GM13976 (cell line): ENCODE measurements at regions not wholly inside any gene's neighbourhood (a gene's known extent, or its start where the extent isn't known, plus 50 kb on each side); places are given as distances from the start of the nearest gene placed in this dataset.
"Not testable (repeated sequence)": the region's sequence is repeated elsewhere in the genome, so short reads cannot be mapped to it uniquely, and the experiment has no call there.

Experiments used
- DNase-seq: peaks from one replicate; pipeline ENCODE4 v3.0.0; 2012; ENCODE audit warnings: low spot score
- in situ Hi-C: fragments of 300-500 bp; cut with MboI; formaldehyde crosslinking; loops from one replicate; pipeline ENCODE4 v1.12.0; 2022; ENCODE audit warnings: low sequenced_read_pairs, mixed read lengths, inconsistent platforms; ENCODE audit not compliant: unreplicated experiment
- TF ChIP-seq, protein P1 (sequence below): IDR thresholded peaks from 2 replicates; pipeline ENCODE4 v1.5.1; 2012; ENCODE audit warnings: borderline replicate concordance, mild to moderate bottlenecking; ENCODE audit not compliant: insufficient read depth; ENCODE audit errors: extremely low read depth, missing control alignments, control extremely low read depth

DNA sequence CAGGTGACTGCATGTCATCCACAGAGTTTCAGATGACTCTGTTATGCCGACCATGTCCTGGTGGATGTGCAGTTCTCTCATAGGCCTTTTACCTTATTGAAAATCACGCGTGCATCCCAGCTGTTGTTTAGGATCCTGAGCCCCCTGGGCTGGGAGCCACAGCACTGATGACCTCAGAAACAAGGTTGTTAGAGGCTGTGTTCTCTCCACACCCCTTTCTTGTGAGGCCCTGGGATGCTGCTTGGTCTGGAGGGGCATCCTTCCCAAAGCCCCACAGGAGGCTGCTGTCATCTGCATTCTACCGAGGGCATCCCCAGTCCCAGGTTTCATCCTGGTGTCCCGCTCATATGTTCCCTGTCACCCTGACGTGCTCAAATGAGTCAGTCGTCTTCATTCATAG, 76.5 kb upstream of the IRX4 start:
- no peak for DNase-seq
- TF ChIP-seq, protein P1, sequence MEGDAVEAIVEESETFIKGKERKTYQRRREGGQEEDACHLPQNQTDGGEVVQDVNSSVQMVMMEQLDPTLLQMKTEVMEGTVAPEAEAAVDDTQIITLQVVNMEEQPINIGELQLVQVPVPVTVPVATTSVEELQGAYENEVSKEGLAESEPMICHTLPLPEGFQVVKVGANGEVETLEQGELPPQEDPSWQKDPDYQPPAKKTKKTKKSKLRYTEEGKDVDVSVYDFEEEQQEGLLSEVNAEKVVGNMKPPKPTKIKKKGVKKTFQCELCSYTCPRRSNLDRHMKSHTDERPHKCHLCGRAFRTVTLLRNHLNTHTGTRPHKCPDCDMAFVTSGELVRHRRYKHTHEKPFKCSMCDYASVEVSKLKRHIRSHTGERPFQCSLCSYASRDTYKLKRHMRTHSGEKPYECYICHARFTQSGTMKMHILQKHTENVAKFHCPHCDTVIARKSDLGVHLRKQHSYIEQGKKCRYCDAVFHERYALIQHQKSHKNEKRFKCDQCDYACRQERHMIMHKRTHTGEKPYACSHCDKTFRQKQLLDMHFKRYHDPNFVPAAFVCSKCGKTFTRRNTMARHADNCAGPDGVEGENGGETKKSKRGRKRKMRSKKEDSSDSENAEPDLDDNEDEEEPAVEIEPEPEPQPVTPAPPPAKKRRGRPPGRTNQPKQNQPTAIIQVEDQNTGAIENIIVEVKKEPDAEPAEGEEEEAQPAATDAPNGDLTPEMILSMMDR, result no peak
- in situ Hi-C loops, result no loop called here

DNA sequence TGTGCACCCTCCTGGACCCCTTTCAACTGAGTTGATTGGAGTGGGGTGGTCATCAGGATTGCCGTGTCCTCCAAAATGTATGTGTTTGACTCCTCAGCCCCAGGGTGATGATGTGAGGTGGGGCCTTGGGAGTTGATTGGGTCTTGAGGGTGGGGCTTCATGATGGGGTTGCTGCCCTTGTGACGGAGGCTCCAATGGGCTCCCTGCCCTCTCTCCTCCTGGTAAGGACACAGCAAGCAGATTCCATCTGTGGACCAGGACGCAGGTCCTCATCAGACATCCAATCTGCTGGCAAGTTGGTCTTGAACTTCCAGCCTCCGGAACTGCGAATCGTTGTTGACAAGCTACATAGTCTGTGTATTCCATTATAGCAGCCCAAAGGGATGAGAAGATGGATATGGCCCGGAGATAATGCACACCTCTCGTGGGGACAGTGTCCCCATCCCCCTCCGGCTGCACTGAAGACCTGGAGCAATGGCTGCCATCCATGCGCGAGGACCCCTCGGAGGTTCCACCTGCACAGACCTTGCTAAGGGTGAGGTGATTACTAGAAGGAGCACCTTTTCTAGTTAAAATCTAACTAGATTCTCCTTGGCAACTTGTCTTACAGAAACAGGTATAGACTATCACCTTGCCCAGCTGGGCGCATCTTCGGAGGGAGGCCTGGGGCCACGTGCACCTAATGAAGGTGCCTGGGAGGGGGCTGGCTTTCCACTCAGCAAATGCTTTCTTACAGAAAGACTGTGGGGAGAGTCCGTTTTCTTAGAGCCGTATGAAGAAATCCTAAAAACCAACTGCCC, 75.7 kb upstream of the IRX4 start:
- TF ChIP-seq, protein P1, result no peak
- no peak for DNase-seq
- in situ Hi-C loops, result no loop called here

DNA sequence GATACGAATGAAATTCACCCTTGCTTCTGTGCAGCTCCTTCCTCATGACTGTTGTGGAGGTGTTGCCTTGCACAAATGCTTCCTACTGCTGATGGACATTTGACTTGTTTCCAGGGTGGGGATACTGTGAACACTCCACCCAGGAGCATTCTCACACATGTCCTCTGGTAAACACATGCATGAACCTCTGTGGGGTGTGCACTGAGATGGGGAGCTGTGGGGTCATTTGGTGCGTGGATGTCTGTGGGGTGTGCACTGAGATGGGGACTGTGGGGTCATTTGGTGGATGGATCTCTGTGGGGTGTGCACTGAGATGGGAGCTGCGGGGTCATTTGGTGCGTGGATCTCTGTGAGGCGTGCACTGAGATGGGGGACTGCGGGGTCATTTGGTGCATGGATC, 72.9 kb upstream of the IRX4 start:
- in situ Hi-C loops, result no loop called here
- TF ChIP-seq, protein P1, result no peak
- DNase-seq, result no peak

DNA sequence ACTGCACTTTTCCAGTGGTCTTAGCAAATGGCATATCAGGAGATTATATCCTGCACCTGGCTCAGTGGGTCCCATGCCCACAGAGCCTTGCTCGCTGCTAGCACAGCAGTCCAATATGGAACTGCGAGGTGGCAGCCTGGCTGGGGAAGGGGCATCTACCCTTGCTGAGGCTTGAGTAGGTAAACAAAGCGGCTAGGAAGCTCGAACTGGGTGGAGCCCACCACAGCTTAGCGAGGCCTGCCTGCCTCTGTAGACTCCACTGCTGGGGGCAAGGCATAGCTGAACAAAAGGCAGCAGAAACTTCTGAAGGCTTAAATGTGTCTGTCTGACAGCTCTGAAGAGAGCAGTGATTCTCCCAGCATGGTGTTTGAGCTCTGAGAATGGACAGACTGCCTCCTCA, 71.0 kb upstream of the IRX4 start:
- DNase-seq, in situ Hi-C loops: not testable (repeated sequence)

DNA sequence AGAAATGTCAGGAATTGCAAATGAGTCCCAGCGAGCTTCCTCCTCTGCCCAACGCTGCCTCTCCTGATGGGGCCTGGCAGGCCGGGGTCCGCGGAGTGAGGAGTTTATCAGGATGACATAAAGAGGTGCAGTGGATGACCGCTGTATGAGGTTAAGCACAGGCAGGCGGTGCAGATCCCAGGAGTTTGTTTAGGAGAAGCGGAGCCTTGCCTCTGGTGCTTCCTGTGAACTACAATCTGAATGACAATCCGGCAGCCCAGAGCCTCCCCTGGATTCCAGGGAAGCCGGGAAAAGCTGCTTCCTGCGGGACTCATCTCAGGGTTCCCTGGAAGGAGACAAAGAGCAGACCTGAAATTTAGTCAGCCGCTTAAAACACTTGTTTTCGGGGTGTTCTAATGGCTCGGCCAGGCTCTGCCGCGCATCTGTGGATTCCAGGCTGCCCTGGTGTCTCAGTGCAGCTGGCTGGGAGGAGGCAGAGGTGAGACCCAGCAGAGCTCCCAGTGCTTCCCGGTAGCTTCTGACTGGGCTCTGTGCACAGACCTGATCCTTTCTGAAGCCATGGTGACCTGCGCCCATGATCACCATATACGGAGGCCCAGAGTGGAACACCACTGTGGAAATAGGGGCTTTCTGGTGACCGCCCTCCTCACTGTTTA, 69.8 kb upstream of the IRX4 start:
- in situ Hi-C loops, result no loop called here
- no peak for DNase-seq
- TF ChIP-seq, protein P1, result no peak

DNA sequence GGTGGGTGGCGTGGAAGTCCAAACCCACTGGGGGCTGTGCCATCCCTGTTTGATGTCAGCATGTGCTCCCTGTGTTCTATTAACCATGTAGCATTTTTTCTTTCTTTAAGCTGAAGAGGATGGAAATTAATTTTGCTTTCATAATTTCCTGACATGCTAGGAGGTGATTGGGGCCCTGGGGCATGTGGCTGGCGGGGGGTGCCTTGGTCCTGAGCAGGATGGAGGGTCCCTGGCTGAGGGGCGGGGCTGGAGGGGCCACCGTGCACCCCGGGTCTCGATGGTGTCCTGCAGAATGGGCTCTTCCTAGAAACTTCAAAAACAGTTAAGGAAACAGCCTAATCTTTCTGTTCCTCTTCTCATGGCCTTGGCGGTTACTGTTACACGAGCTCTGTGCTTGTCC, 69.3 kb upstream of the IRX4 start:
- TF ChIP-seq, protein P1, result no peak
- no peak for DNase-seq
- in situ Hi-C loops, result no loop called here

DNA sequence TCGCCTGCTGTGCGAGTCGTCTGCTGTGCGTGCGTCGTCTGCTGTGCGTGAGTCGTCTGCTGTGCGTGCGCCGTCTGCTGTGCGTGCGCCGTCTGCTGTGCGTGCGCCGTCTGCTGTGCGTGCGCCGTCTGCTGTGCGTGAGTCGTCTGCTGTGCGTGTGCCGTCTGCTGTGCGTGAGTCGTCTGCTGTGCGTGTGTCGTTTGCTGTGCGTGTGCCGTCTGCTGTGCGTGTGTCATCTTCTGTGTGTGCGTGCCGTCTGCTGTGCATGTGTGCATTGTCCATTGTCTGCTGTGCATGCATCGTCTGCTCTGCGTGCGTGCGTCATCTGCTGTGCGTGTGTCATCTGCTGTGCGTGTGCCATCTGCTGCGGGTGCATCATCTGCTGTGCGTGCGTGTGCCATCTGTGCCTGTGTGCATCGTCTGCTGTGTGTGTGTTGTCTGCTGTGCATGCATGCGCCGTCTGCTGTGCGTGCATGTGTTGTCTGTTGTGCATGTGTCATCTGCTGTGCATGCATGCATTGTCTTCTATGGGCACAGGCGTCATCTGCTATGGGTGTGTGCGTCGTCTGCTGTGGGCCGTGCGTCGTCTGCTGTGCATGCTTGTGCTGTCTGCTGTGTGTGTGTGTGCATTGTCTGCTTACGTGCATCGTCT, 68.6 kb upstream of the IRX4 start:
- no peak for DNase-seq
- TF ChIP-seq, protein P1, result no peak
- in situ Hi-C loops, result no loop called here
